ENCODE measurements at regions not wholly inside any gene's neighbourhood (a gene's known extent, or its start where the extent isn't known, plus 50 kb on each side); places are given as distances from the start of the nearest gene placed in this dataset.
A peak's percentile ranks its signal among the peaks of the same experiment; 100 is the strongest.

DNA sequence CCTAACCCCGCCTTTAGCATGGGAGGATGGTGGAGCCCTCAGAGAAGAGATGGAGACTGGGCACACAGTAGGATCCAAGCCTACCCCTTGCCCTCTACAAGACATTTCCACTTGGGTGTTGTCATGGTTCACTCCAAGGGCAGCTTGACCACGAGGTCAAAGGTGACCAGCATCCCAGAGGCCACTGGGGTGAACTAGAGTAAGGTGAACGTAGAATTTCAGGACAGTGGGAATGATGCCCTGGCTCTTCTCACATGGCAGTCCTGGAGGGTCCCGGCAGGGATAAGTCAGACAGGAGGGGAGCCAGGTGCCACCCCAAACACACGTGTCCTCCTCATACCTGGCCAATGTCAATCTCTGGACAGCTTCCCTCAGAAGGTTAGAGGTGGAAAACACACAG is 274.2 kb upstream of the AGTR2 start:
- no peak for DNase-seq
- no peak for TF ChIP-seq POLR2A (IDR thresholded peaks at IDR 0.05)
- no peak for TF ChIP-seq EP300 (IDR thresholded peaks at IDR 0.05)
- TF ChIP-seq POLR2AphosphoS5 (IDR thresholded peaks at IDR 0.05): no peak
- TF ChIP-seq, protein P1, sequence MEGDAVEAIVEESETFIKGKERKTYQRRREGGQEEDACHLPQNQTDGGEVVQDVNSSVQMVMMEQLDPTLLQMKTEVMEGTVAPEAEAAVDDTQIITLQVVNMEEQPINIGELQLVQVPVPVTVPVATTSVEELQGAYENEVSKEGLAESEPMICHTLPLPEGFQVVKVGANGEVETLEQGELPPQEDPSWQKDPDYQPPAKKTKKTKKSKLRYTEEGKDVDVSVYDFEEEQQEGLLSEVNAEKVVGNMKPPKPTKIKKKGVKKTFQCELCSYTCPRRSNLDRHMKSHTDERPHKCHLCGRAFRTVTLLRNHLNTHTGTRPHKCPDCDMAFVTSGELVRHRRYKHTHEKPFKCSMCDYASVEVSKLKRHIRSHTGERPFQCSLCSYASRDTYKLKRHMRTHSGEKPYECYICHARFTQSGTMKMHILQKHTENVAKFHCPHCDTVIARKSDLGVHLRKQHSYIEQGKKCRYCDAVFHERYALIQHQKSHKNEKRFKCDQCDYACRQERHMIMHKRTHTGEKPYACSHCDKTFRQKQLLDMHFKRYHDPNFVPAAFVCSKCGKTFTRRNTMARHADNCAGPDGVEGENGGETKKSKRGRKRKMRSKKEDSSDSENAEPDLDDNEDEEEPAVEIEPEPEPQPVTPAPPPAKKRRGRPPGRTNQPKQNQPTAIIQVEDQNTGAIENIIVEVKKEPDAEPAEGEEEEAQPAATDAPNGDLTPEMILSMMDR (IDR thresholded peaks at IDR 0.05): no peak
- Histone ChIP-seq H3K27me3 (no peaks in the 10 kb centered on the region), H3K36me3 (no peaks in the 10 kb centered on the region), H3K9me3 (no peaks in the 10 kb centered on the region), H3K4me1 (peaks cover 0 to 13% (median 0%) of the 10 kb centered on the region in 4 donors), H3K4me3 (no peak overlapping the region), H3K27ac (no peak overlapping the region)
- WGBS, 2 donors: 89 to 92% methylated on average over 5 of the region's 5 CpGs
- intact Hi-C loops (cut with DNase I): loop anchor here (10.0 kb wide), 1 partner anchor 48 kb away; no protein-coding TSS in a partner anchor

DNA sequence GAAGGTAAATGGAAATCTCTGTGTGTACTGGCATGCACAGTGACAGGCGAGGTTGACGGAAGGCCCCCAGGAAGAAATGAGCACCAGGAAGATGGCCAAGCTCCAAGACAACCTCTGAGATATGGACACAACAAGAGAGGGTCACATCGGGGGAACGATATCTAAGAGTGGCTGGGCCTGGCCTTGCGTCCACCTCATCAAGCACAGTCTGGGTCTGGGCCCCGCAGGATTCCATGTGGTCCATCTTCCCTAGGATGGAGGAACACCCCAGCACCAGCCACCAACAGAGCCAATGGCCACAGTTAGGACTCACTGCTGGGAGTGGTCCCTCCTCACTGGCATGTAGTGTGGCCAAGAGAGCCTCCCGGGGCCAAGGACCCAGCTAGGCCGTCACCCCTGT is 272.6 kb upstream of the AGTR2 start:
- TF ChIP-seq POLR2A (IDR thresholded peaks at IDR 0.05): no peak
- 96 to 97% methylated on average over 8 of the region's 8 CpGs for WGBS, 2 donors
- intact Hi-C loops (cut with DNase I): loop anchor here (10.0 kb wide), 1 partner anchor 47 kb away; no protein-coding TSS in a partner anchor
- H3K27me3 ChIP-seq: no peaks in the 10 kb centered on the region
- no peak overlapping the region for H3K27ac ChIP-seq
- DNase-seq: no peak
- H3K4me3 ChIP-seq: no peak overlapping the region
- H3K36me3 ChIP-seq: no peaks in the 10 kb centered on the region
- no peaks in the 10 kb centered on the region for H3K9me3 ChIP-seq
- H3K4me1 ChIP-seq: peaks cover 0 to 7% (median 0%) of the 10 kb centered on the region in 4 donors

DNA sequence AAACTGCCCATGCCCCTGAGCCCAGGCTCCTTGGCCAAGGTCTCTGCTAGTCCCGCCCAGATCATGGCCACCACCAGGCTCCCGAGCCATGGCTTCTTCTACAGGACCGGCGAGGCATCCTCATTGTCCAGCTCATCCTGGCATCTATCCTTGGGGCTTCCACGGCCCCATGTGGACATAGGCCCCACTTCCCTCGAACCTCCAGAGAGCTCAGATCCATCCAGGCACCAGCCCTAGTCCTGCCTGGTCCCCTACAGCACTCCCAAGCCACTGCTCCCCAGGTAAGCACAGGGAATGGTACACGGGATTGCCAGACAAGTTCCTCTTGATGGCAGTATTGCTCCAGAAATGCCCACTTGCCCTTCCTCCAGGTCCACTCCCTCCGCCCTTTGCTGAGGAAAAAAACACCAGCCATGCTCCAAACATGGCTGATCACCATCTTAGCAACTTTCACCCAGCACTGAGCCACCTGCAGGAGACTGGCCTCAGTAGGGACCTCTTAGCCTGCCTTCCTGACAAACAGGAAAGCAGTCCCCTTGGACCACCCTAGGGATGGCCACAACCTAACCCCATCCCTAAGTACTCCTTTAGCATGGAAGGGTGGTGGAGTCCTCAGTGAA is 272.1 kb upstream of the AGTR2 start:
- intact Hi-C loops (cut with DNase I): loop anchor here (10.0 kb wide), 1 partner anchor 46 kb away; no protein-coding TSS in a partner anchor
- DNase-seq: peak; percentile 90
- WGBS, 2 donors: 83 to 93% methylated on average over 8 of the region's 8 CpGs
- Histone ChIP-seq H3K27me3 (no peaks in the 10 kb centered on the region), H3K27ac (no peak overlapping the region), H3K36me3 (no peaks in the 10 kb centered on the region), H3K9me3 (no peaks in the 10 kb centered on the region), H3K4me3 (no peak overlapping the region), H3K4me1 (peaks cover 0 to 2% (median 0%) of the 10 kb centered on the region in 4 donors)
- TF ChIP-seq POLR2AphosphoS5 (IDR thresholded peaks at IDR 0.05) (no peak), EP300 (IDR thresholded peaks at IDR 0.05) (no peak), POLR2A (IDR thresholded peaks at IDR 0.05) (no peak)
- TF ChIP-seq, protein P1 (IDR thresholded peaks at IDR 0.05): peak in 1 of 4 experiments; percentile 19

DNA sequence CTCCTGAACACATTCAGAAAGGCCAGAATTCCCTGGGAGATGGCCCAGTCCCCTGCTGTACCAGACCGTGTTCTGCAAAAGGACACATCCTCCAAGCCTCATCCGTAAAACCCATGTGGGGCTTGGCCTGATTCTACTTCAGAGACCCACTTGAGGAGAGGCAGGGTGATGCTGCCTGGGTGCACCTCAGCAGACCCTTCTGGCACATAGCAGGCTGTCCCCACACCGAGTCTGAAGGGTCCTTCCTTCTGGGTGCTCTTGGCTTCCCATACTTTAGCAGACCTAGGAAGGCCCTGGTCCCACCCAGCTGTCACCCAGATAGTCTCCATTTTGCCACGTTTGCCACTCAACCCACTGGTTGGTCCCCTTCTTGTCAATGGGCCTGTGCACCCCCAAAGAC is 270.1 kb upstream of the AGTR2 start:
- no peak overlapping the region for H3K27ac ChIP-seq
- TF ChIP-seq EP300 (IDR thresholded peaks at IDR 0.05): no peak
- TF ChIP-seq POLR2A (IDR thresholded peaks at IDR 0.05): no peak
- TF ChIP-seq, protein P1 (IDR thresholded peaks at IDR 0.05): no peak
- no peak for TF ChIP-seq POLR2AphosphoS5 (IDR thresholded peaks at IDR 0.05)
- H3K4me1 ChIP-seq: no peaks in the 10 kb centered on the region
- H3K27me3 ChIP-seq: no peaks in the 10 kb centered on the region
- H3K4me3 ChIP-seq: no peak overlapping the region
- intact Hi-C loops (cut with DNase I): no loop called here
- H3K9me3 ChIP-seq: no peaks in the 10 kb centered on the region
- no peak for DNase-seq
- WGBS, 2 donors: 70 to 91% methylated on average over 4 of the region's 4 CpGs
- no peaks in the 10 kb centered on the region for H3K36me3 ChIP-seq

DNA sequence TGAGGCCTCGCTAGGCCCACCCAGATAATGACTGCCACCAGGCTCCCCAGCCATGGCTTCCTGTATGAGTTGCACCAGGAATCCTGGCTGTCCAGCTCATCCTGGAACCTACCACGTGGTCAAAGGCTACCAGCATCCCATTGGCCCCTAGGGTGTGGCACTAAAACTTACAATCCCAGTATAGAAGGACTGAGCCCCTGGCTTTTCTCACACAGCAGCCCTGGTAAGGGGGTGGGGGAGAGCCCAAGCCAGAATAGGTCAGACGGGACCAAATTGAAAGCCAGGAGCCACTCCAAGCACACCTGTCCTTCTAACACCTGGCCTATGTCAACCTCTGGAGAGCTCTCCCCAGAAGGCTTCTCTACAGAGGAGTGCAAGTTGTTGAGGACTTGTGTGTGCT is 269.3 kb upstream of the AGTR2 start:
- H3K9me3 ChIP-seq: no peaks in the 10 kb centered on the region
- no peaks in the 10 kb centered on the region for H3K27me3 ChIP-seq
- H3K4me3 ChIP-seq: no peak overlapping the region
- no peak for DNase-seq
- intact Hi-C loops (cut with DNase I): no loop called here
- no peak overlapping the region for H3K27ac ChIP-seq
- 87 to 92% methylated on average over 3 of the region's 3 CpGs for WGBS, 2 donors
- no peaks in the 10 kb centered on the region for H3K36me3 ChIP-seq
- TF ChIP-seq EP300 (IDR thresholded peaks at IDR 0.05) (no peak), POLR2A (IDR thresholded peaks at IDR 0.05) (no peak), POLR2AphosphoS5 (IDR thresholded peaks at IDR 0.05) (no peak)
- TF ChIP-seq, protein P1 (IDR thresholded peaks at IDR 0.05): no peak
- H3K4me1 ChIP-seq: no peaks in the 10 kb centered on the region

Data from sigmoid colon (tissue), 6 donors.